GM12865 (cell line): ENCODE measurements at regions not wholly inside any gene's neighbourhood (a gene's known extent, or its start where the extent isn't known, plus 50 kb on each side); places are given as distances from the start of the nearest gene placed in this dataset.
"Not testable (repeated sequence)": the region's sequence is repeated elsewhere in the genome, so short reads cannot be mapped to it uniquely, and the experiment has no call there.

ENCODE experiments used
- DNase-seq: peaks from one replicate; pipeline ENCODE4 v3.0.0; 2010; ENCODE audit warnings: low read depth
- H3K4me3 ChIP-seq: 2 replicates; pipeline ENCODE4 v1.5.1; 2011; ENCODE audit warnings: mild to moderate bottlenecking, low read depth, low read length, control low read depth
- CTCF ChIP-seq: IDR thresholded peaks from 2 replicates; pipeline ENCODE4 v1.5.1; 2011; ENCODE audit warnings: low read length, control low read depth, low read depth, inconsistent platforms; ENCODE audit not compliant: insufficient read depth; ENCODE audit errors: missing control alignments

- peak; percentile 5 for TF ChIP-seq CTCF
- no peak overlapping the region for H3K4me3 ChIP-seq
- peak; percentile 5 for DNase-seq
Measured at GRCh38 chr11:43130616-43131015, 181.2 kb upstream of the API5 start.

GRCh38 chr11:43135966-43136534 is 175.7 kb upstream of the API5 start:
- DNase-seq = peak; percentile 68
- H3K4me3 ChIP-seq = no peak overlapping the region
- TF ChIP-seq CTCF = no peak

GRCh38 chr11:43138621-43139140 is 173.1 kb upstream of the API5 start:
- no peak for TF ChIP-seq CTCF
- no peak for DNase-seq
- no peak overlapping the region for H3K4me3 ChIP-seq

GRCh38 chr11:43145653-43146052 is 166.1 kb upstream of the API5 start:
- no peak overlapping the region for H3K4me3 ChIP-seq
- no peak for TF ChIP-seq CTCF
- DNase-seq = peak; percentile 75

GRCh38 chr11:43150697-43151096 is 161.1 kb upstream of the API5 start:
- no peak overlapping the region for H3K4me3 ChIP-seq
- no peak for TF ChIP-seq CTCF
- DNase-seq = no peak

GRCh38 chr11:43164831-43165230 is 147.0 kb upstream of the API5 start:
- H3K4me3 ChIP-seq = no peak overlapping the region
- DNase-seq = no peak
- no peak for TF ChIP-seq CTCF

- not testable (repeated sequence) for DNase-seq, H3K4me3 ChIP-seq
Measured at GRCh38 chr11:43165393-43165792, 146.4 kb upstream of the API5 start.

GRCh38 chr11:43168241-43168640 is 143.6 kb upstream of the API5 start:
- H3K4me3 ChIP-seq, DNase-seq: not testable (repeated sequence)
